Retinal pigment epithelial cell (primary cell): ENCODE measurements at regions not wholly inside any gene's neighbourhood (a gene's known extent, or its start where the extent isn't known, plus 50 kb on each side); places are given as distances from the start of the nearest gene placed in this dataset.

Source experiments
- DNase-seq: peaks from one replicate; pipeline ENCODE4 v3.0.0-alpha.2; 2010; ENCODE audit warnings: low read depth
- H3K4me3 ChIP-seq: 2 replicates; pipeline ENCODE4 v1.5.1; 2011; ENCODE audit warnings: mild to moderate bottlenecking, low read length, control low read depth, moderate library complexity
- CTCF ChIP-seq: conservative IDR thresholded peaks from 2 replicates; pipeline ENCODE4 v1.5.1; 2011; ENCODE audit warnings: low read depth, low read length, control low read depth, inconsistent platforms

- no peak for DNase-seq
- no peak for TF ChIP-seq CTCF
- no peak overlapping the region for H3K4me3 ChIP-seq
Measured at GRCh38 chr9:28289746-28290145, 716.5 kb upstream of the C9orf72 start.

- H3K4me3 ChIP-seq, result no peak overlapping the region
- no peak for DNase-seq
- no peak for TF ChIP-seq CTCF
Measured at GRCh38 chr9:28293369-28294090, 720.2 kb upstream of the C9orf72 start.

- no peak for TF ChIP-seq CTCF
- no peak overlapping the region for H3K4me3 ChIP-seq
- no peak for DNase-seq
Measured at GRCh38 chr9:28301281-28301680, 728.0 kb upstream of the C9orf72 start.

- H3K4me3 ChIP-seq, result no peak overlapping the region
- no peak for TF ChIP-seq CTCF
- no peak for DNase-seq
Measured at GRCh38 chr9:28317745-28318144, 744.5 kb upstream of the C9orf72 start.

GRCh38 chr9:28318515-28318914, 745.2 kb upstream of the C9orf72 start:
- no peak for DNase-seq
- TF ChIP-seq CTCF, result no peak
- H3K4me3 ChIP-seq, result no peak overlapping the region

- no peak for TF ChIP-seq CTCF
- H3K4me3 ChIP-seq, result no peak overlapping the region
- no peak for DNase-seq
Measured at GRCh38 chr9:28319981-28320380, 746.7 kb upstream of the C9orf72 start.

- no peak for DNase-seq
- H3K4me3 ChIP-seq, result no peak overlapping the region
- no peak for TF ChIP-seq CTCF
Measured at GRCh38 chr9:28320616-28321015, 747.3 kb upstream of the C9orf72 start.
